ENCODE measurements at regions not wholly inside any gene's neighbourhood (a gene's known extent, or its start where the extent isn't known, plus 50 kb on each side); places are given as distances from the start of the nearest gene placed in this dataset.
"Not testable (repeated sequence)": the region's sequence is repeated elsewhere in the genome, so short reads cannot be mapped to it uniquely, and the experiment has no call there.

DNA sequence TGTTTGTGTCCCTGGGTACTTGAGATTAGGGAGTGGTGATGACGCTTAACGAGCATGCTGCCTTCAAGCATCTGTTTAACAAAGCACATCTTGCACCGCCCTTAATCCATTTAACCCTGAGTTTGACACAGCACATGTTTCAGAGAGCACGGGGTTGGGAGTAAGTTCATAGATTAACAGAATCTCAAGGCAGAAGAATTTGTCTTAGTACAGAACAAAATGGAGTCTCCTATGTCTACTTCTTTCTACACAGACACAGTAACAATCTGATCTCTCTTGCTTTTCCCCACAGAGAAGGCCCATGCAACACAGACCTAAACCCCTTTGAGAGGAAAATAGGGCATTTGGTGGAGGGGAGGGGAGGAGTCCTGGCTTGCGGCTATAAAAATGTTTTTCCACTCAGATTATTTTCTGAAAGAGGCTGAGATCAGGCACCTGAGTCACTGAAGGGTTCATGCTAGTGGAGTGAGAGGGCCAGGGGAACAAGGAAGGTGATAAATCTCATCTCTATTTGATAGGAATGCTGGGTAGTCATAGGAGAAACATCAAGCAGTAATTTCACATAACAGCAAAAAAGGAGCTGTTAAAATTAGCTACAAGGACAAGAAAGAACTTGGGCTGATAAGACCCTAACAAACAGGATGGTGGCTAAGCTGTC, 136.9 kb downstream of the OR2B2 start:
- FAIRE-seq; DNase-seq (ENCODE audit: low spot score in 2 of 2): not testable (repeated sequence)

DNA sequence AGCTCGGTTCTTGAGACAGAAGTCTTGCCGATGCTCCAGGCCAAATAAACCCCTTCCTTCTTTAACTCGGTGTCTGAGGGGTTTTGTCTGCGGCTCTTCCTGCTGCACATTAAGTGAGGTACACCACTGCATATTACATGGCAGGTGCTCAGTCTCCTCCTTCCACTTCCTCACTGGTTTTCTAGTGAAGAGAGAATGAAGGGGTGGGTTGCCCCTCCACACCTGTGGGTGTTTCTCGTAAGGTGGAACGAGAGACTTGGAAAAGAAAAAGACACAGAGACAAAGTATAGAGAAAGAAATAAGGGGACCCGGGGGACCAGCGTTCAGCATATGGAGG, 138.0 kb downstream of the OR2B2 start:
- DNase-seq (ENCODE audit: low spot score in 2 of 2); FAIRE-seq: not testable (repeated sequence)

GRCh38 chr6:27773542-27774263, 138.5 kb downstream of the OR2B2 start:
- DNase-seq (ENCODE audit: low spot score in 2 of 2); FAIRE-seq: not testable (repeated sequence)

DNA sequence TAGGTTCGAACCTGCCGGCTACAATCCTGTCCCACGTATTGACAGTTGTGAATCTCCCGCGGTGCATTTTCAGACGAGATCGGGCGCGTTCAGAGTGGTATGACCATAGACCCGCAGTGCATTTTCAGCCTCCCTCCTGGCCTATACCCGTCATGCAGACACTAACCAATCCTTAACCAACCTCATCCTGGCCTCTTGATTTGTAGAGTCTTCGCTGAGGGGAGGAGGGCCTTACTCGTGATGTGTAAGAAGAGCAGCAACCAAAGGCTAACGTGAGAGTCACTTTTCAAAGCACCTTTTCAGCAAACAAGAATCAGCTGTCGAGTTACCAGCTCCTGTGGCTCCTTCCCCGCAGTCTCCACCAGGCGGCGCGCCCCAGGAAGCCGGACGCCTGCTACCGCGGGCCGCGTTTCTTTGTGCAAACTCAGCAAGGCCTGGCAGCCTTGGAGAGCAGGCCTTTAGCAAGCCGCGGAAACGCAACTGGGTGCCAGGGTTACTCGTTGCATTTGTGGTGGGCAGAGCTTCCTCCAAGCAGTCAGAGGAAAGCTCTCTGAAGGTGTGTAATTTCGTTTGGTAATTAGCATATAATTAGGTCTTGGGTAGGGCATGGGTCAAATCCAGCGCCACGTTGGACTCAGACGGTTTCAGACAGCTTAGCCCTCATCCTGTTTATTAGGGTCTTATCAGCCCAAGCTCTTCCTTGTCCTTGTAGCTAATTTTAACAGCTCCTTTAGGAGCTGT, 139.8 kb downstream of the OR2B2 start:
- FAIRE-seq: no peak

GRCh38 chr6:27771235-27771634, 141.0 kb downstream of the OR2B2 start:
- FAIRE-seq (no peak), DNase-seq (ENCODE audit: low spot score in 2 of 2) (no peak)

More for the DNA sequence above, 139.8 kb downstream of the OR2B2 start:
- peak in 1 of 2 donors; percentile 74 for DNase-seq (ENCODE audit: low spot score in 2 of 2)

DNA sequence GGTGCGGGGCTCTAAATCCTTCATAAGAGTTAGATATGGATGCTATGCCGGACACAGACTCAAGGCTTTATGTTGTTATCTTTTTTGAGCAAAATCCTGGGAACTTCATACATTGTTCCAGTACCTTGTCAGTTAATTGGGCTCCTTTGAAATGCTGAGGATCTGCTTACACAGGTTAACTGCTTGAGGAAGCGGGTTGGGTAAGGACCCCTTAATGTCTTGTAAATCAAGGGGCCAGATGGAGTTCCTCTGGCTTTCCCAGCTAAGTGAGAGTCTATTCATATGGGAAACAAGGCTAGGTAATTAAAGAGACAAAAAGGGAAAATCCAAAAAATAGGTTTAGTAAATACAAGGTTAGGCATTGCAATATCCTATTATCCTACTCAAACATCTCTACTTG, 141.5 kb downstream of the OR2B2 start:
- no peak for FAIRE-seq

DNA sequence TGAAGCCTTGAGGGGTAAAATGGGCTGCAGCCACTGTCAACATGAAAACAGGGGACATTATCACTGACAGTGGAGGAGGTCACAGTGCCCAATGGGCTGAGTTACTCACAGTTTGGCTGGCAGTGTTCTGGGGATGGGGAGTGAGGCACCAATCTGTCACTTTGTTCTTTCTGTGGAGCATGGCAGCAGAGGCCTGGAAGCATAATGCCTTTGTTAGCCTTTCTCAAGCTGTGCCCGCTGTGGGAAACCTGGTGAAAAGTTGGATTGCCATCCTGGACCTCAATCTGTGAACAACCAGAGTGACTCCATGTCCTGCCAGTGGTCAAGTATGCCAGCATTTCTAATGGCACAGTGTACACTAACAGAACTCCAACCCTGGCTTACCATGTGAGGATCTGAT, 143.6 kb downstream of the OR2B2 start:
- no peak for DNase-seq (ENCODE audit: low spot score in 2 of 2)
- no peak for FAIRE-seq

More for the DNA sequence above, 141.5 kb downstream of the OR2B2 start:
- DNase-seq (ENCODE audit: low spot score in 2 of 2): no peak

DNA sequence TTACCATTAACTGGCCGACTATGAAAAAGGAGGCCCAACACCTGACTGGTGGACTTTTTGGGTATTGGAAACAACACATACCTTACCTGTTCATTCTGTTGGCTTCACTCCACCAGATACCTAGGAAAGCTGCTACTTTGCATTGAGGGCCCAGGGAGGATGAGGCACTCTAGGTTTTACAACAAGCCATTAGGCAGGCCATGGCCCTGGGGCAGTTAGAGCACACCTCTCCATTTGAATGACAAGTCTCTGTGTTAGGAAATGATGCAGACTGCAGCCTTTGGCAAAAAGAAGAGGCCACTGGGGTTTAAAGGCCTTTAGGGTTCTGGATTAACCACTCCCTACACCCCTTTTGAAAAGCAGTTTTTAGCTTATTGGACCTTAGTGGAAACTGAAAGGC, 144.3 kb downstream of the OR2B2 start:
- DNase-seq (ENCODE audit: low spot score in 2 of 2) (no peak), FAIRE-seq (no peak)

DNA sequence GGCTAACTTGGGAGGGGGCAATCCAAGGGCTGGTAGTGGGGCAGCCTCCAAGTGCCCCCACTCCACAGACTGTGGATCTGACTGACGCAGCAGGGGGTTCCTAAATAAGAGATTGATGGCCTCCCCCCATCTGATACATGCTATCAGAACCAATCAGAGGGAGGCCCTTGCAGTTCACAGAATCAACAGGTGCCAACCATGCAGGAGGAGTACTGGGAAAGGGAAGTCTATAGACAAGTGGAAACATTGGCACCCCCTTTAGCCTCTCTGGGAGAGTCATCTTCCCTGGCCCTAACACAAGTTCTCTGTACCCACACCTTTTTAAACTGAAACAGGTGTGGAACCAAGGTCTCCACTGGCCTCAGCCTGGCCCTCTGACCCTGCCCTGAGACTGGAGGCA, 145.8 kb downstream of the OR2B2 start:
- FAIRE-seq: no peak
- no peak for DNase-seq (ENCODE audit: low spot score in 2 of 2)

DNA sequence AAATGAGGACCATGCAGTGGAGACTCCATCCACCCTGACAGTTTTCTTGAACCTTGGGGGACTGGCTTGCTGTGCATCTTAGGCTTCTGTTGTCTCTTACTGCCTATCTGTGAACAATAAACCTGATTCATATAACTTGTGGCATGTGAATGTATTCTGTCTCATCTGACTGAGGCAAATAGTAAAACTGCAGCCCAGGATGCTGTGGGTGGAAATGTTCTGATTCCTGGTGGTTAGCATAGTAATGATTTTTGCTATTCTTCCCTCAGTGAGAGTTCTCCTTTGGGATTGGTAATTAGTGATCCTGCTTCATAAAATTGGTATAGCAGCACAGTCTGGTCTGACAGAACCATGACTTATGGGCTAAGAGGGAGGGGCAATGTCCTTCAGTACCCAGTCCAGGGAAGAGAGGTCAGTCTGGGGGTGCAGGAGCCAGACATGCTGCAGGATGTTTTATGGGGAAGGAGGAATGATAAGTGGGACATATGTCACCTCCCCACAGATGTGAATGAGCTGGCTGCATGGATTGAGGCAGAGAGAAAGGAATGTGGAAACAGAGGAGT, 147.1 kb downstream of the OR2B2 start:
- FAIRE-seq: no peak
- no peak for DNase-seq (ENCODE audit: low spot score in 2 of 2)

DNA sequence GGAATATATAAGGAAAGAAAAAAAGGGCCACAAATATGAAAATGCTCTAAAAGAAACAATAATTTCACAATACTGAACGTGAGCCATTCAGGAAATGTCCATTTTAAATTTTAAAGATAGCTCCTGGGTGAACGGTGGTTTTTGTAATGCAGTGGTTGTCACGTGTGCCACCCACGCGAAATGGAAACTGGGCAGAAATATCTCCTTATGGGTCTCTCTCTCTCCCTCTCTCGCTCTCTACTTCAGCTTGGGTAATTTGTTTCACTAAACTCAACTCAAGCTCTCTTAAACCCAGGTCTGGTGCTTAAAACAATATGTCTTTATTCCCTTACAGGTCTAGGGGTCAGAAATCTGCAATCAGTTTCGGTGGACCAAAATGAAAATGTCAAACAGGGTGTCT, 150.8 kb downstream of the OR2B2 start:
- FAIRE-seq (no peak), DNase-seq (ENCODE audit: low spot score in 2 of 2) (no peak)

DNA sequence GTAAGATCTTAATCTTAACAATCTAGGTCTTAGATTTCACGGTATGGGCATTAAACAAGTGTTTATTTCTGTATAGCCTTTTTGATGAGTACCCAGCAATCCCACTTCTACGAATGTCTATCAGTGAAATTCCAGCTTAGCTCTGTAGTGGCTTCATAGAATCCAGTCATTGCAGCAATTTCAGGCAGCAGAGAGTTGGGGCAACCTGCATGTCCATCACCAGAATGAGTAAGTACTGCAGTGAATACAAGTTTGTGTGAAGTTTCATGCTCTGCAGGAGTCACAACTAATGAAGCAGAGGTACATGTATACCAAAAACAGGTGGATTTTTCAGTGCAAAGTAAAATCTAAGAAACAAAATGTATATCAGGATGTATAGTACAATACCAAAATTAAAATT, 151.7 kb downstream of the OR2B2 start:
- DNase-seq (ENCODE audit: low spot score in 2 of 2): no peak
- FAIRE-seq: no peak

DNA sequence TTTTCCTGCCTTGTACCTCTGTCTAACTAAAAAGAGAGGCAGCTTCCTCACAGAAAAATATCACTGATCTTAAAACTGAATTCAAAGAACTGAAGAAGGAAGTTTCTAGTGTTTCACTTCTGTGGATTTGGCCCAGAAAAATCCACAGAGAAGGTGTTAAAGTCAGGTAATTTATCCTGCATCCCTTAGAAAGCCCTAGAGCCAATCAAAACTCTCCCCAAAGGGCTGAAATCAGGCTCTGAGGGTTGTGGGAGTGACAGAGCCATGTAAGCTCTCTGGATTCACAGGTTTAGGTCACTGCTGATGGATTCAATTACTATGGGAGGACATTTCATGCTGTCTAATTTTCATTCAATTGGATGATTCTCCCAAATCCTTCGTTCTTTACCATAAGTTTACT, 152.3 kb downstream of the OR2B2 start:
- no peak for FAIRE-seq
- no peak for DNase-seq (ENCODE audit: low spot score in 2 of 2)

GRCh38 chr6:27758491-27758890, 153.7 kb downstream of the OR2B2 start:
- DNase-seq (ENCODE audit: low spot score in 2 of 2): no peak
- FAIRE-seq: no peak

DNA sequence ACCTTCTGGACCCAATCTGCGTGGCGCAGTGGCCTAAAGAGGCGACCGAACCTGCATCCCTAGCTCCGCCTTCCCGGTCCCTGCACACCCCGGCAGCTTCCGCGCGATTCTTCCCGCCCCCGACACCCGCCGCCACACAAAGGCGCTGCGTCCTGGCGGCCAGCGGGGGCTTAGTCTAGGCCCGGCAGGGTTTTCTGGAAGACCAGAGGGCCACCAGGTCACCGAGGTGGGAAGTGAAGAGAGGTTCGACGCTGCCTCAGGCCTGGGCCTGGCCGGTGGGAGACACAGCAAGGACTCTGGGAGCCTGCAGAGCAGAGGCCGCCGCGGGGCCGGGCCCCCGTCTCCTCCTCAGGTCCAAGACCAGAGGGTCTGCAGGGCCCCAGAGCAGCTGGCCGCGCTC, 154.9 kb downstream of the OR2B2 start:
- FAIRE-seq (no peak), DNase-seq (ENCODE audit: low spot score in 2 of 2) (no peak)

DNA sequence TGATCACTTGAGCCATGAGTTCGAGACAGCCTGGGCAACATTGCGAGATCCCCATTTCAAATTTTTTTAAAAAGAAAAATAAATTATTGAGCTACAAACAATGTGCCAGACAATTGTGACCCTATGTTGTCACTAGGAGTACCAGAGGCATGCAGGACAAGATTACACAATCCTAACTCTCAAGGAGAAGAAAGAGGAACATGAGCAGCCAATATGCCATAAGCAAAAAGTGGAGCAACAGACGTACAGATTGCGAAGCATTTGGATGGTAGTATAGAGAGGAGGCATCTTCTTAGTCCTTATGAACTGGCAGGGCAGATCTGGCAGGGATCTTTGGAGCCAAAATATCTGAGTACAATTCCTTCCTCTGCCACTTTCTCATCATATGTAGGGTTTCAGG, 156.4 kb downstream of the OR2B2 start:
- DNase-seq (ENCODE audit: low spot score in 2 of 2): no peak
- FAIRE-seq: no peak

DNA sequence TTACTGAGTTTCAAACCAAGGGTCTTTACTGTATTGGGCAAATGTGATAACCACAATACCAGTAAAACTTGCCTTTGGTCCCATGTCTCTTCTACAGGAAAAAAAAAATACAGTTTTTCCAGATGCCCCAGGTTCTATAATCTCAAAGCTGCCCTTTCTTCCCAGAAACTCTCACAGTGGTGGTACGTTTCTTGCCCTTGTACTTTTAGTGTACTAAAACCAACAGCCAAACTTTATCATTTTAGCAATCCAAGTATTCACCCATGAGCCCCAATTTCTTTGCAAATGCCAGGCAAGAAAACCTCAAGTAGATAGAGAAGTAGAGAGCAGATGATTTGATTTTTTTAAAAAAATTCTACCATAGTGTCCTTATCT, 157.8 kb downstream of the OR2B2 start:
- no peak for DNase-seq (ENCODE audit: low spot score in 2 of 2)
- no peak for FAIRE-seq

GRCh38 chr6:27753668-27754407, 158.4 kb downstream of the OR2B2 start:
- FAIRE-seq: no peak

GRCh38 chr6:27752038-27752885, 159.9 kb downstream of the OR2B2 start:
- FAIRE-seq: peak; percentile 6
- no peak for DNase-seq (ENCODE audit: low spot score in 2 of 2)

More at GRCh38 chr6:27753668-27754407, 158.4 kb downstream of the OR2B2 start:
- no peak for DNase-seq (ENCODE audit: low spot score in 2 of 2)

GRCh38 chr6:27748661-27749060, 163.5 kb downstream of the OR2B2 start:
- FAIRE-seq (no peak), DNase-seq (ENCODE audit: low spot score in 2 of 2) (no peak)

Data from frontal cortex (tissue), 3 donors.